NCI-H1417 (cell line): ENCODE measurements at regions not wholly inside any gene's neighbourhood (a gene's known extent, or its start where the extent isn't known, plus 50 kb on each side); places are given as distances from the start of the nearest gene placed in this dataset.

Experiments used
- DNase-seq, 3 experiments: peaks; one replicate each; lab custom pipeline; 2025; lab: John Stamatoyannopoulos, UW

DNA sequence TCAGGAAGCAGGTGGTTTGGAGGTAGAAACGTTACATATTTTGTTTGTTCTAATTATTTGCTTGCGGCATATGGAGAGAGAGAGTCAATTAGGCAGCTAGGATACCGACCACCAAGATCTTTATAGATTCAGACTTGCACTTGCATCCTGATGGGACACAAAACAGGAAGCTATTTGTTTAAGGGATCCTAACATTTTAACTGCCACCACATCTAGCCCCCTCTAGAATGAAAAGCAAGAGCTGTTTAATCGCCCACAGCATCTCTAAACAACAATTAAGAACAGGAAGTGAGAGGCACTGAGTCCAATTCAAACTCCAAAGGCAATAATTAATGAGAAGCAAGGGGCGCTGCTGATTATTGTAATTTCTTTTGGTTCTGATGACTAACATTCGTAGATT is 182.0 kb upstream of the LINC00305 start:
- peak in 2 of 3 experiments; percentile 70 to 92 for DNase-seq

GRCh38 chr18:64330161-64330560 is 181.3 kb upstream of the LINC00305 start:
- peak in 2 of 3 experiments; percentile 34 to 68 for DNase-seq

- no peak for DNase-seq
Observed at GRCh38 chr18:64322189-64322588, 173.3 kb upstream of the LINC00305 start.

- DNase-seq, result no peak
Observed at GRCh38 chr18:64318547-64318946, 169.7 kb upstream of the LINC00305 start.

GRCh38 chr18:64311859-64312258 is 163.0 kb upstream of the LINC00305 start:
- no peak for DNase-seq

DNA sequence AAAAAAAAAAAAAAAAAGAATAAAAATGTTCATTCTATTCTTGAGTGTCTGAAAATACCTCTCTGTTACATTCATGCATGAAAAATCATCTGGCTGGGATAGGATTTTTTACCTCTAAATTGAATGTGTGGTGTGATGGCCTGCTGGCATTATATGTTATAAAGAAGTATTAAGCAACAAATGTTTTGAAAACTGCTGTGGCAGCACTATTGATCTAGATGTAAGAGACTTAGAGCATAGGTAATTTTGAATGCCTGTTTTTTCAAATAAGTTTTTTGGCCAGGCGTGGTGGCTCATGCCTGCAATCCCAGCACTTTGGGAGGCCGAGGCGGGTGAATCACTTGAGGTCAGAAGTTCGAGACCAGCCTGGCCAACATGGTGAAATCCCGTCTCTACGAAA is 147.0 kb upstream of the LINC00305 start:
- DNase-seq, result no peak

DNA sequence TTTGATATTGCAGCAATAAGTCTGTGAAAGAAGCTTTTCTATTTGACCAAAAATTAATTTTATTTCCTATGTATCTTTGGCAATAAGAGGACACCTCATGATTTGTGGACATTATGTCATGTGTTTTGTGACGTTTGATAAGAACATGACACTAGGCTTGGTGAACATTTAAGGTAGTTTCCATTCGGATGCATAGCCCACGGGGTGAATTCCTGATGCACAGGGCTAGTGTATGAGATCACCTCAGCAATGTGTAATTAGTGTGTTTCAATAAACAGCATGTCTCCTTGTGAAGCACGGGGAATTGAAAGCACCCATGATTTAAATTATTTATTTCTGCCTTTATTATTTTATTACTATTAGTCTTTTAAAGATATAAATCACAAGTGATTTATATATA is 146.1 kb upstream of the LINC00305 start:
- peak in 1 of 3 experiments; percentile 40 for DNase-seq

- DNase-seq, result no peak
Observed at GRCh38 chr18:64288432-64288831, 139.5 kb upstream of the LINC00305 start.

DNA sequence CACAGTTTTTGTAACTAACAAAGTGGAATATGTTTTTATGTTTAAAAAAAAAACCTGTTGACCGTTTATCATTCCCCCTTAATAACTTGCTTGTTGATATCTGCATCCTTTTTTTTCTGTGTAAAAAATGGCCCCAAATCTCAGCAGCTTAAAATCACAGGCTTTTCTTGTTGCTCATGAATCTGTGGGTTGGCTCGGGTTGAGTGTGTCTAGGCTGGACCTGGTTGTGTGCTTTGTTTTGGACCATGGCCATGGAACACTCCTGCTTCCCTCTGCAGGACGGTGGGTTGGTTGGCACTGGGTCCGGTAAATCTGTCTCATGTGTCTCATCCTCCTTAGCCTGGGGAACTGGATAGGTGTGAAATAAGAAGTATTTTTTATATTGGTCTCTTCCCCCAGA is 139.0 kb upstream of the LINC00305 start:
- no peak for DNase-seq

DNA sequence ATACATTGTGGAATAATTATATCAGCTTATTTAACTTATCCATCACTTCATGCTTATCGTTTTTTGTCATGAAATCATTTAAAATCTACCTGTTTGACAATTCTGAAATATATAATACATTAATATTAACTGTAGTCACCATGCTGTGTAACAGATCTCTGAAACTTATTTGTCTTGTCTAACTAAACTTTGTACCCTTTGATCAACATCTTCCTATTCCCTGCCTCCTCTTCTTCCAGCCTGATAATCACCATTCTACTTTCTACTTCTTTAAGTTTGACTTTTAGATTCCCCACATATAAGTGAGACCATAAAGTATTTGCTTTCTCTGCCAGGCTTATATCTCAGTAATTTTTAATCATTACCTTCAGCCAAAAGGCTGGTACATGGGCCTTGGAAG is 134.2 kb upstream of the LINC00305 start:
- DNase-seq, result no peak

GRCh38 chr18:64278026-64278425 is 129.1 kb upstream of the LINC00305 start:
- no peak for DNase-seq

DNA sequence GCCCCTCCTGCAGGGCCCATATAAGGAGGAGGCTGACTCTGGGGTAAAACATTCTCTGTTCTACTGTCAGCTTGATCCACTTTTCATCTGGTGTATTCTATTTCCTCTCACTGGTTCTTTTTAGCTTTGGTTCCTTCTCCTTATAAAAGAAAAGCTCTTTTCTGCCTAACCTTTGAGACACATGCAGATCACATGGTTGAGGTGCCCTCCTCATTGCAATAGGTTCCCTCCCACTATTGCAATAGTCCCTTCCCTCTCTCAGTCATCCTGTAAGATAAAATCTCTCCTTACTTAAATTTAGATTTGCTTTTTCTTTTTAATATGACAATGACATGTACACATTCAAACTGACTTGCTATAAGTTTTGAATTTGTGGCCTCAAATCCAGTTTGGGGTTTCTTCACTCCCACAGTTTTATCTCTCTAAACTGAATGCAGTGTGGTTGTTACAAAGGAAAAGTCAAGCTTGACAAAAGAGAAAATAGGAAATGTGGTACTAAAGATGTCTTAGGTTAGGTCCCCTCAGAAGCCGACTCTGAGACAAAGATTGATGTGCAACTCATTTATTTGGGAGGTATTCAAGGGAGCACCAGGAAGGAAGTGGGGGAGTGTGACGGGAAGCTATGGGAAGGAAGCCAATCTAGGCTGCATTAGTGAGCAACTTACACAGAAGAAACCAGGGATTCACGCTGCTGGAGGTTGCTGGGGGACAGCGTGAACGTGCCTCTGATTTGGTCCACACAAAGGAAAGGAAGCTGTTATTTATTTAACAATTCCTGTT is 127.6 kb upstream of the LINC00305 start:
- no peak for DNase-seq

GRCh38 chr18:64275593-64276300 is 126.9 kb upstream of the LINC00305 start:
- DNase-seq, result no peak

- DNase-seq, result no peak
Observed at GRCh38 chr18:64273724-64274123, 124.8 kb upstream of the LINC00305 start.

DNA sequence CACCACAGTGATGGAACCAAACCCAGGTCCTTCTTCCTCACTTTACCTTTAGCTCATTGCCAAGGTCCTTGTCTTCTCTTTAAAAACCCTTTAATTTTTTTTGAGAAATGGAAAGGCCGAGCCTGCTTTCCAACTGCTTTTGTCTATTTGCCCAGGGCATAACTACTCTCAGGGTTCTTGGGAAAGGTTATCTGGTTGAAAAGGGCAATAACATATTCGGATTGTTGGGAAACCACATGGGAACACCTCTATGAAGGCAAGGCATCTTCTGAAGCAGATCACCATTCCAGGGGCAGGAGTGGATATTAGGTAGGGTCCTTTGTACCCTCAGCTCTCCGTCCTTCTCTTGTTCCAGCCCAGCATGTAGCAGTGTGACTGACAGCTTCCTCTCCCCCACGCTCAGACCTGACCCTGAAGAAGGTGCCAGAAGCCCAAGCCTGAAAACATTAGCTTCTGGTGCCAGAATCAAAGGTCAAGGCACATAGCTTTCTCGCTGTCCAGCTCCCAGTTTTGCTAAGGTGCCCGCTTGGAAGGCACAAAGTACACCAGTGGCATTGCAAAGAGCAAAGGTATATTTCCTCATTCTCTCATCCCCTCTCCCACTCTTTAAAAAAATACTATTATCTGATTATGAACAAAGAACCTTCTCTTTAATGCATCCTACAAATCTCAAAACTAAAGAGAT is 123.2 kb upstream of the LINC00305 start:
- no peak for DNase-seq

DNA sequence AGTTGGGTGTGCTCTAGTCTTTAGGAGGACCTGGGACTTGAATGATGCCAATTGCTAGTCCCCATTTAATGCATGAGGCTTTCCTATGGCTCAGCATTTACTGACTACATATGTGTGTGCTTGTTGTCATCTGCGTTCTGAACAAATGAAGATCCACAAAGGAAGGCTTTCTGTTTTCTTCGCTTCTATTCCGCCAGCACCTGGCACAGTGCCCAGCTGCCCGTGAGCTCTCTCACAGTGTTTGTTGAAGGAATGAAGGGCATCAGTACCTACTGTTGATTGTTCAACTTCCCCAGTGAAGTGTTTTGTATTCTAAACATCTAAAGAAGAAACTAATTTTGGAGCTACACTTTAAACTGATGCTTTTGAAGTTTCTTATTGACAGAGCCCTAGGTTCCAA is 122.4 kb upstream of the LINC00305 start:
- peak; percentile 36 to 92 (median 78) for DNase-seq

DNA sequence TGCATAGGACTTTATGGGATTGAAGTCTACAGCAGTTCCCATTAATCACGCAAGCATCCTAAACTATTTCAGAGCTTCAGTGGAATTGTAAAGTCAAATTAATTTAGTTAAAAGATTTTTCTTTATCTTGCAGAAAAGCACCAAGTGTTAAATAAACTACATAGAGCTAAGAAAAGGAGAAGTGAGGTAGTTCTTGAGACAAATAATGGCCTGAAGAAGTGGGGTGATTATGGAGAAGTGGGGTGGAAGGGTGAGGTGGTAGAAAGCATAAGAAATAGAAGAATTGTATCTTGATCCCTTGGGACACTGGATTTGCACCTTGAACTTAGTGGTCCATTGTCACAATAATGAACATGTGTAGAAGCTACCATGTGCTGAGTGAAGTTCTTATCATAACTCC is 121.7 kb upstream of the LINC00305 start:
- no peak for DNase-seq

DNA sequence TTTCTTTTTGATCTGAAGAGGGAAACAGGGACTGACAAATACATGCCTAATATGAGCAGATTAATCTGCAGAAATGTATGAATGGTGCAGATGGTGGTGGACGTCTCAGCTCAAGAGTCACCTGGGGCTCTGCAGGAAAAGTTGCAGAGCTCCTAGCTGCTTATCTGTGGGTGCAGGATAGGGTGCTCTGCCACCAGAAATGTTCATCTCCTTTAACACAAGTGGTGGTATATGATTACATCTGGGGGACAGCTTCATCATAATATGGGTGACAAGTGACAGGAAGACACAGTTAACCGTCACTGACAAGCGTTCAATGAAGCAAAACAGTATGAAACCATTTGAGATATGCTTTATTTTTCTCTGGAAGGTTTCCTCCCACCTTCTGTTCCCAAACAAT is 121.2 kb upstream of the LINC00305 start:
- no peak for DNase-seq

DNA sequence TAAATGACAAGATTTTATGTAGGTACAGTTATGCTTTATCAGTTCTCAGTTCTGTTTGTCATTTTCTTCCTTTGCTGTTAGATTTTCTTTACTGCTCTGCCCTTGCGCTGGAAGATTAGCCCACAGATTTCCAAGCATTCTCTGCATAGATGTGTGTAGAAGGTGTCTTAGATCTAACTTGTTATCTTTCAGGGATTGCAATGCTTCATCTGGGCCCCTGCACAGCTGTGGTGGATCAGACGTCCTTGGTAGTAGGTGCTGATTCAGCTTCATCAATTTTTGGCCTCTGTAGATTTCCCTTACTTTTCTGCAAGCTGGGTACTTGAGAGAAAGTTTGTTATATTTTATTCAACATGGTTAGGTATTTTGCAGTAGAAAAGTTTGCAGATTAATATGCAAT is 115.3 kb upstream of the LINC00305 start:
- DNase-seq, result no peak

GRCh38 chr18:64260810-64261209 is 111.9 kb upstream of the LINC00305 start:
- no peak for DNase-seq

DNA sequence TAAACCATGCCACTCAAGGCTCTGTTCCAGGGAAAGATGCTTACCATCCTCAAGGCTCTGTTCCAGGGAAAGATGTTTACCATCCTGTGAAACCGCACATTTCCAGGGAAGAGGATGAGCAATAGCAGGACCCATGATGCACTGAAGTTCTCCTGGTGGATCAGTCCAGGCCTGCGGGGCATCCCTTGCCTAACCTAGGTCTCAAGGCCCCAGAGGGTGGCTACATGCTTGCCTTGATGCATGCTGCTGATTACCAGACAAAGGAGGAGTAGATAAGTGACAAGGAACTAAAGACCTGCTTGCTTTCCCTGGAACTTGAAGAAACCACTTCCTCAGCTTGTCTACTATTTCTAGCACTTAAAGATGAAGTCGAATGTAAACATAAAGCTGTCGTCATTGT is 111.0 kb upstream of the LINC00305 start:
- no peak for DNase-seq

DNA sequence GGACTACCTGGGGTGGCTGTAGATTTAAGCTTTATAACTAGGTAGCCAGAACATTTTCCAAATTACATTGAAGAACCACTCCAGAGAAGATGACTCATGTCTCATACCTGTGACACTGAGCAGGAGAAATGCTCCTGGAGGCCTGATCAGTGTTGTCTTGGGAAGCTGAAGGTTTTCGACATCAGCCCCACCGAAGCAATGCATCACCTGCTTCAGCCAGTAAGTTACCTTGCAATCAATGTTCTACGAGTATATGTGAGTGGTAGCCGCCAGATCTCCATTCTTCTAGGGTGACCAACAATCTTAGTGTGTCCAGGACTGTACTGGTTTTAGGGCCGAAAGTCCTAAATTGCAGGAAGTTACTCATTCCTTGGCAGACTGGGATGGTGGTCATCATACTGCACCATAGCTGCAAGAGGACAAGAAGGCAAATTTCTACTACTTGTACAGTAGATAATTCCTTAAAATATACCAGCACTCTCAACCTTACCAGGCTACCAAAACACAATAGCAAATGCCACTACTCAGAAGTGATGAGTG is 109.3 kb upstream of the LINC00305 start:
- DNase-seq, result no peak
